Lower lobe of right lung (tissue), 2 donors: ENCODE measurements at regions not wholly inside any gene's neighbourhood (a gene's known extent, or its start where the extent isn't known, plus 50 kb on each side); places are given as distances from the start of the nearest gene placed in this dataset.

Source experiments
- ATAC-seq, 2 donors: fragments of 200-7000 bp; cut with Tn5 transposase; one replicate each; pipeline ENCODE4 v1.9.1; 2020 to 2022; ENCODE audit warnings: mild to moderate bottlenecking in 2 of 2, moderate library complexity in 2 of 2
- DNase-seq: peaks from one replicate; pipeline ENCODE4 v3.0.0-alpha.2; 2020
- H3K27ac ChIP-seq: fragments of 200-600 bp; one replicate; pipeline ENCODE4 v1.8.0; 2022
- H3K27me3 ChIP-seq: fragments of 200-600 bp; one replicate; pipeline ENCODE4 v1.8.0; 2022; ENCODE audit warnings: low read depth
- H3K36me3 ChIP-seq: fragments of 200-600 bp; one replicate; pipeline ENCODE4 v1.8.0; 2022; ENCODE audit warnings: mild to moderate bottlenecking
- H3K4me1 ChIP-seq: fragments of 200-600 bp; one replicate; pipeline ENCODE4 v1.8.0; 2022
- H3K4me3 ChIP-seq: fragments of 200-600 bp; one replicate; pipeline ENCODE4 v1.8.0; 2022; ENCODE audit warnings: mild to moderate bottlenecking
- H3K9me3 ChIP-seq: fragments of 200-600 bp; one replicate; pipeline ENCODE4 v1.8.0; 2022
- intact Hi-C: fragments of 100-400 bp; cut with DNase I; formaldehyde crosslinking; loops from one replicate; pipeline ENCODE4 v1.11.0; 2022
- TF ChIP-seq, protein P1 (sequence below): fragments of 200-600 bp; IDR thresholded peaks from one replicate; pipeline ENCODE4 v1.8.0; 2022; ENCODE audit warnings: antibody characterized with exemption, mild to moderate bottlenecking
- donor health status: DM: no; HTN: yes; CAD: no; lungs with severe emphysema.

GRCh38 chr6:14429396-14429795 is 311.8 kb downstream of the CD83 start:
- TF ChIP-seq, protein P1, sequence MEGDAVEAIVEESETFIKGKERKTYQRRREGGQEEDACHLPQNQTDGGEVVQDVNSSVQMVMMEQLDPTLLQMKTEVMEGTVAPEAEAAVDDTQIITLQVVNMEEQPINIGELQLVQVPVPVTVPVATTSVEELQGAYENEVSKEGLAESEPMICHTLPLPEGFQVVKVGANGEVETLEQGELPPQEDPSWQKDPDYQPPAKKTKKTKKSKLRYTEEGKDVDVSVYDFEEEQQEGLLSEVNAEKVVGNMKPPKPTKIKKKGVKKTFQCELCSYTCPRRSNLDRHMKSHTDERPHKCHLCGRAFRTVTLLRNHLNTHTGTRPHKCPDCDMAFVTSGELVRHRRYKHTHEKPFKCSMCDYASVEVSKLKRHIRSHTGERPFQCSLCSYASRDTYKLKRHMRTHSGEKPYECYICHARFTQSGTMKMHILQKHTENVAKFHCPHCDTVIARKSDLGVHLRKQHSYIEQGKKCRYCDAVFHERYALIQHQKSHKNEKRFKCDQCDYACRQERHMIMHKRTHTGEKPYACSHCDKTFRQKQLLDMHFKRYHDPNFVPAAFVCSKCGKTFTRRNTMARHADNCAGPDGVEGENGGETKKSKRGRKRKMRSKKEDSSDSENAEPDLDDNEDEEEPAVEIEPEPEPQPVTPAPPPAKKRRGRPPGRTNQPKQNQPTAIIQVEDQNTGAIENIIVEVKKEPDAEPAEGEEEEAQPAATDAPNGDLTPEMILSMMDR = no peak
- H3K27me3 ChIP-seq = no peaks in the 10 kb centered on the region
- no peak overlapping the region for H3K27ac ChIP-seq
- no peaks in the 10 kb centered on the region for H3K9me3 ChIP-seq
- H3K36me3 ChIP-seq = no peaks in the 10 kb centered on the region
- intact Hi-C loops = no loop called here
- H3K4me1 ChIP-seq = no peaks in the 10 kb centered on the region
- ATAC-seq = no peak
- no peak overlapping the region for H3K4me3 ChIP-seq
- no peak for DNase-seq

- Histone ChIP-seq H3K27ac (no peak overlapping the region), H3K36me3 (no peaks in the 10 kb centered on the region), H3K4me3 (no peak overlapping the region), H3K4me1 (no peaks in the 10 kb centered on the region), H3K27me3 (no peaks in the 10 kb centered on the region), H3K9me3 (no peaks in the 10 kb centered on the region)
- no peak for ATAC-seq
- intact Hi-C loops = no loop called here
- TF ChIP-seq, protein P1 = no peak
- no peak for DNase-seq
Measured at GRCh38 chr6:14430218-14430617, 312.6 kb downstream of the CD83 start.

DNA sequence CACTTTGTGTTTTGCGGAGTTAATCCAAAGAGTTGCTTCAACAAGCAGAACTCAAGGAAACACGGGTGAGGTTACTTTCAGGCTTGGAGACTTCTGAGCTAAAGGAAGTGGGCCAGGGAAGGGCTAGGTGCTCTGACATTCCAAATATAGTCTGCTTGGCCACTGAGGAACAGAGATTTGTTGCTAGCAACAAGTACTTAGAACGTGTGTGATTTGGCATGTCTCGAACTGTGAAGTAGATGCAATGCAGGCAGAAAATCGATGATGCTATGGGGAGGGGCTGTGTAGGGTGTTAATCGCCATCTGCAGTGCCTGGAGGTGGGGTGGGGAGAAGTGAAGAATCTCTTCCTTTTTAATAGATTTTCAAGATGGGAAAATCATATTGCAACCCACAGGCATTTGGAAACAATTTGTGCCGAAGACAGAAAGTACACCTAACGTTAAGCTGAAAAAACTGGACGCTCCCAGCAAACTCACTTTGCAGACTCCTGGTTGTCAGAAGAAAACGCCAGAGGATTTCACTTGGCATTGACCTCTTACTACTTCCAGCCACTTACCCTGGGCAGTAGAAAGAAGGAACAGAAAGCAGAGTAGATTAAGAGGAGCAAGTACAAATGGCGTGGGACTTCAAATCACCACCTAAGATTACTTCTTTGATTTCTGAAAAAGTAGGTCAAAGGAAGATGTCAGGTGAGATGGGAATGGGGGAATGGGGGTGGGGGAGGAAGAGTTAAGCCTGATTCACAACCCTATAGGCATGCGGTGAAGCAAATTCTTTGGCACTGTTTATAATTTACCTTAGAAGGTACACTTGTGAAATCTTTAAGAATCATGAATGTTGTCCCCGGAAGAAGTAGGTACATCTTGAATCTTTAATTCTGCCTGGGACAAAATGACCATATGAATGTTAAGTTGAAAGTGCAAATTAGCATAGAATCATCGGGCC is 314.1 kb downstream of the CD83 start:
- TF ChIP-seq, protein P1 = no peak
- no peak overlapping the region for H3K27ac ChIP-seq
- no peaks in the 10 kb centered on the region for H3K27me3 ChIP-seq
- DNase-seq (no peak), ATAC-seq (peak; percentile 89 to 90)
- H3K36me3 ChIP-seq = no peaks in the 10 kb centered on the region
- intact Hi-C loops = no loop called here
- no peaks in the 10 kb centered on the region for H3K4me1 ChIP-seq
- no peaks in the 10 kb centered on the region for H3K9me3 ChIP-seq
- H3K4me3 ChIP-seq = peak overlapping the region; percentile 13

GRCh38 chr6:14434916-14435690 is 317.5 kb downstream of the CD83 start:
- no peak for DNase-seq
- H3K27me3 ChIP-seq = no peaks in the 10 kb centered on the region
- intact Hi-C loops = no loop called here
- no peaks in the 10 kb centered on the region for H3K36me3 ChIP-seq
- no peak for ATAC-seq
- H3K4me1 ChIP-seq = no peaks in the 10 kb centered on the region
- H3K9me3 ChIP-seq = no peaks in the 10 kb centered on the region
- H3K27ac ChIP-seq = no peak overlapping the region
- TF ChIP-seq, protein P1 = no peak
- no peak overlapping the region for H3K4me3 ChIP-seq

DNA sequence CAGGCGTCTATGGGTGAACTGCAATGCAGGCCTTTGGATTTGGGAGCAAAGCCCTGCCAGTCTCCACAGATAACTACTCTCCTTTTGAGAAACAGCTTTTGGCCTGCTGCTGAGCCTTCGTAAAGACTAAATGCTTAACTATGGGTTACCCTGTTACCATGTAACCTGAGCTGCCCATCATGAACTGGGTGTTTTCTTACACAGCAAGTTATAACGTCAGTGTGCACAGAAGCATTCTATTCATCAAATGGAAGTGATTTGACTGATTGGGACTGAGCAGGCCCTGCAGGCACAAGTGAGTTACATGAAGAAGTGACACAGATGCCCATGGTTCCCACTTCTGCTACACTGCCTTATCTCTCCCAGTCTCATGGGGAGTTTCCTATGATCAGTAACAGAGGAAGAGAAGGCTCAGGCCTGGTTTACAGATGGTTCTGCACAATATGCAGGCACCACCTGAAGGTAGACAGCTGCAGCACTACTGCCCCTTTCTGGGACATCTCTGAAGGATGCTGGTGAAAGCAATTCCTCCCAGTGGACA is 319.1 kb downstream of the CD83 start:
- H3K4me1 ChIP-seq = no peaks in the 10 kb centered on the region
- no peak overlapping the region for H3K4me3 ChIP-seq
- H3K27ac ChIP-seq = no peak overlapping the region
- ATAC-seq (no peak), DNase-seq (no peak)
- TF ChIP-seq, protein P1 = no peak
- intact Hi-C loops = no loop called here
- H3K27me3 ChIP-seq = no peaks in the 10 kb centered on the region
- H3K9me3 ChIP-seq = no peaks in the 10 kb centered on the region
- no peaks in the 10 kb centered on the region for H3K36me3 ChIP-seq
